ENCODE measurements at regions not wholly inside any gene's neighbourhood (a gene's known extent, or its start where the extent isn't known, plus 50 kb on each side); places are given as distances from the start of the nearest gene placed in this dataset.

DNA sequence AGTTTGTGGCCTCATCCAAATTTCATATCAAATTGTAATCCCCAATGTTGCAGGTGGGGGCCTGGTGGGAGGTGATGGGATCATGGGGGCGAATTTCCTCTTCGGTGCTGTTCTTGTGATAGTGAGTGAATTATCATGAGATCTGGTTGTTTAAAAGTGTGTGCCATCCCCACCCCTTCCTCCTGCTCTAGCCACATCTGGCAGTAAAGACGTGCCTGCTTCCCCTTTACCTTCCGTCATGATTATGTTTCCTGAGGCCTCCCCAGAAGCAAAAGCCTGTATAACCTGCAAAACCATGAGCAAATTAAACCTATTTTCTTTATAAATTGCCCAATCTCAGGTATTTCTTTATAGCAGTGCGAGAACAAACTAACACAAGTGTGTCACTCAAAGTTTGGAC lies 71.0 kb upstream of the MOCS2 start:
- TF ChIP-seq EZH2 (IDR thresholded peaks at IDR 0.05; ENCODE audit: low read depth) = no peak
- TF ChIP-seq, protein P1, sequence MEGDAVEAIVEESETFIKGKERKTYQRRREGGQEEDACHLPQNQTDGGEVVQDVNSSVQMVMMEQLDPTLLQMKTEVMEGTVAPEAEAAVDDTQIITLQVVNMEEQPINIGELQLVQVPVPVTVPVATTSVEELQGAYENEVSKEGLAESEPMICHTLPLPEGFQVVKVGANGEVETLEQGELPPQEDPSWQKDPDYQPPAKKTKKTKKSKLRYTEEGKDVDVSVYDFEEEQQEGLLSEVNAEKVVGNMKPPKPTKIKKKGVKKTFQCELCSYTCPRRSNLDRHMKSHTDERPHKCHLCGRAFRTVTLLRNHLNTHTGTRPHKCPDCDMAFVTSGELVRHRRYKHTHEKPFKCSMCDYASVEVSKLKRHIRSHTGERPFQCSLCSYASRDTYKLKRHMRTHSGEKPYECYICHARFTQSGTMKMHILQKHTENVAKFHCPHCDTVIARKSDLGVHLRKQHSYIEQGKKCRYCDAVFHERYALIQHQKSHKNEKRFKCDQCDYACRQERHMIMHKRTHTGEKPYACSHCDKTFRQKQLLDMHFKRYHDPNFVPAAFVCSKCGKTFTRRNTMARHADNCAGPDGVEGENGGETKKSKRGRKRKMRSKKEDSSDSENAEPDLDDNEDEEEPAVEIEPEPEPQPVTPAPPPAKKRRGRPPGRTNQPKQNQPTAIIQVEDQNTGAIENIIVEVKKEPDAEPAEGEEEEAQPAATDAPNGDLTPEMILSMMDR (conservative IDR thresholded peaks at IDR 0.05) = no peak

Data from PC-9 (cell line).